ENCODE measurements at regions not wholly inside any gene's neighbourhood (a gene's known extent, or its start where the extent isn't known, plus 50 kb on each side); places are given as distances from the start of the nearest gene placed in this dataset.

DNA sequence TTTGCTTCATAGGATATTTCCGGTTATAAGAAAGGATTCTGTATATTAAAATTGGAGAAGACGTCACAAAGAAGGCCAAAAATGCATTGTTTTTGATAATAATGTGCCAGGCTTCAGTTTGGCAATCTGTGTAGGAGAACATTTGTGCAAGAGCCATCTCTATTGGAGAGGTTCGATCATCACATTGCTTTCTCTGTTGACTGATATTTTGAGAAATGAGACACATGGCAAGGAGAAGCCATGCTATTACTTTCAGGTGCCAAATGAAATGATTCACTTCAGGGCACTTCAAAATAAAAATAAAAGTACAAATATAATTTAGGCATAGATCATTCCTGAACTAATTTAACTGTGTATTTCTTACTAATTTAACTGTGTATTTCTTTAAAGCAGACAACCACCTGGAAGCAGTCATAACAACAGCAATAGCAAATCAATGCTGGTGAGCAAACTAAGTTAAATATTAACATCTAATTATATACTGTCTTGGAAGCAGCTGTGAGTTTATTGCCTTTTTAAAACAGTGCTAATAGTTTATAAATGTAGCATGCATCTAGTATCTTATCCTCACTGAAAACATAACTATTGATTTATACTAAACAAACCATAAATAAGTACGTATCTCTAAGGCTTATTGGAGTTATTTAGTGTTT lies 50.2 kb upstream of the CHST9 start:
- in situ Hi-C loops (cut with HindIII; ENCODE audit: low pct_ligation_motif_present, low pct_unique_long_range_greater_than_20kb, low sequenced_read_pairs): no loop called here
- DNase-seq: no peak

Measured in ACHN (cell line).